AG04450 (cell line): ENCODE measurements at regions not wholly inside any gene's neighbourhood (a gene's known extent, or its start where the extent isn't known, plus 50 kb on each side); places are given as distances from the start of the nearest gene placed in this dataset.

Experiments
- CTCF ChIA-PET: fragments of 300-600, 350-600 bp; formaldehyde crosslinking; extraction: SDS; loops from one replicate; lab custom pipeline; 2022; ENCODE audit warnings: antibody characterized with exemption, inconsistent platforms; lab: Charles Lee
- POLR2A ChIA-PET: fragments of 350-600 bp; formaldehyde crosslinking; extraction: SDS; loops from one replicate; lab custom pipeline; 2021; ENCODE audit warnings: antibody characterized with exemption, inconsistent platforms; lab: Yijun Ruan, JAX
- DNase-seq: peaks from one replicate; pipeline ENCODE4 v3.0.0-alpha.2; 2011; ENCODE audit warnings: low read depth, low spot score
- H3K27ac ChIP-seq: one replicate; pipeline ENCODE4 v1.5.1; 2012; ENCODE audit warnings: low read depth, low read length, control low read depth
- H3K27me3 ChIP-seq: one replicate; pipeline ENCODE4 v1.6.0; 2012; ENCODE audit warnings: low read length; ENCODE audit not compliant: control insufficient read depth, insufficient read depth
- H3K4me3 ChIP-seq: 2 replicates; pipeline ENCODE4 v1.5.1; 2011; ENCODE audit warnings: mild to moderate bottlenecking, low read depth, low read length, control low read depth
- H3K9me3 ChIP-seq: 2 replicates; pipeline ENCODE4 v1.5.1; 2012; ENCODE audit warnings: low read length; ENCODE audit not compliant: control insufficient read depth, insufficient read depth
- CTCF ChIP-seq: IDR thresholded peaks from 2 replicates; pipeline ENCODE4 v1.5.1; 2011; ENCODE audit warnings: low read depth, low read length, control low read depth, inconsistent platforms

GRCh38 chrX:40168480-40169011, 70.8 kb upstream of the BCOR start:
- POLR2A ChIA-PET = interaction anchor here (1.5 kb wide), 1 partner anchor 16 kb away, joined by 4 read pairs; no protein-coding TSS in a partner anchor
- CTCF ChIA-PET = interaction anchor here (1.8 kb wide), 1 partner anchor 19 kb away, joined by 4 read pairs; no protein-coding TSS in a partner anchor
- Histone ChIP-seq H3K4me3 (no peak overlapping the region), H3K27me3 (no peaks in the 10 kb centered on the region), H3K27ac (no peak overlapping the region), H3K9me3 (no peaks in the 10 kb centered on the region; the same call in 1 of the 2 replicates)
- DNase-seq = no peak
- TF ChIP-seq CTCF = no peak

GRCh38 chrX:40167850-40168479, 70.2 kb upstream of the BCOR start:
- no peak overlapping the region for H3K27ac ChIP-seq
- ChIA-PET CTCF (interaction anchor here (0.5 to 1.8 kb wide), 3 partner anchors 18 to 270 kb away, joined by 3 to 6 read pairs (median 4); no protein-coding TSS in a partner anchor), POLR2A (interaction anchor here (1.5 kb wide), 1 partner anchor 15 kb away, joined by 4 read pairs; no protein-coding TSS in a partner anchor)
- TF ChIP-seq CTCF = no peak
- H3K4me3 ChIP-seq = no peak overlapping the region
- no peak for DNase-seq
- no peaks in the 10 kb centered on the region; the same call in 1 of the 2 replicates for H3K9me3 ChIP-seq
- no peaks in the 10 kb centered on the region for H3K27me3 ChIP-seq

GRCh38 chrX:40167233-40167849, 69.6 kb upstream of the BCOR start:
- ChIA-PET CTCF (interaction anchor here (0.5 to 0.6 kb wide), 2 partner anchors 72 to 269 kb away, joined by 3 to 6 read pairs; no protein-coding TSS in a partner anchor), POLR2A (interaction anchor here (1.5 kb wide), 1 partner anchor 15 kb away, joined by 4 read pairs; no protein-coding TSS in a partner anchor)
- DNase-seq = no peak
- no peak overlapping the region for H3K27ac ChIP-seq
- no peaks in the 10 kb centered on the region for H3K27me3 ChIP-seq
- no peak overlapping the region for H3K4me3 ChIP-seq
- no peaks in the 10 kb centered on the region; the same call in 1 of the 2 replicates for H3K9me3 ChIP-seq
- TF ChIP-seq CTCF = no peak

GRCh38 chrX:40166582-40166981, 68.8 kb upstream of the BCOR start:
- CTCF ChIA-PET = no interaction called here
- no peak for TF ChIP-seq CTCF

More at GRCh38 chrX:40166582-40166981, 68.8 kb upstream of the BCOR start:
- no peak for DNase-seq
- POLR2A ChIA-PET = no interaction called here
- Histone ChIP-seq H3K27me3 (no peaks in the 10 kb centered on the region), H3K9me3 (no peaks in the 10 kb centered on the region; the same call in 1 of the 2 replicates), H3K4me3 (no peak overlapping the region), H3K27ac (no peak overlapping the region)
